ENCODE measurements at regions not wholly inside any gene's neighbourhood (a gene's known extent, or its start where the extent isn't known, plus 50 kb on each side); places are given as distances from the start of the nearest gene placed in this dataset.

- no peak overlapping the region for H2BK15ac ChIP-seq (ENCODE audit: low read length)
- H4K91ac ChIP-seq (replicated peaks; ENCODE audit: insufficient read length, low read length), result no peak overlapping the region
- no peaks in the 10 kb centered on the region for H3K79me1 ChIP-seq (ENCODE audit: low read depth, low read length)
- no peak overlapping the region for H3K4ac ChIP-seq (replicated peaks; ENCODE audit: insufficient read length, low read depth, low read length)
- no peaks in the 10 kb centered on the region for H3K79me2 ChIP-seq (ENCODE audit: control insufficient read depth in 1 of 2, insufficient read depth in 2 of 2, low read length in 2 of 2)
- no peak overlapping the region for H2AK5ac ChIP-seq (ENCODE audit: low read depth, low read length)
- POLR2A ChIA-PET (ENCODE audit: partially characterized antibody), result no interaction called here
- no peak overlapping the region for H4K8ac ChIP-seq (ENCODE audit: extremely low read depth, insufficient read depth, low read length)
- no peaks in the 10 kb centered on the region for H3K4me1 ChIP-seq (replicated peaks in 1 of 4; ENCODE audit: control insufficient read depth in 3 of 4, insufficient read depth in 4 of 4, low read length in 3 of 4)
- no peak overlapping the region for H3K23ac ChIP-seq (ENCODE audit: insufficient read length)
- H3K27ac ChIP-seq (ENCODE audit: low read depth, low read length), result no peak overlapping the region
- no peaks in the 10 kb centered on the region for H4K20me1 ChIP-seq (replicated peaks in 1 of 2; ENCODE audit: control insufficient read depth in 1 of 2, insufficient read depth in 2 of 2, low read length in 2 of 2)
- no peak overlapping the region for H2BK120ac ChIP-seq (replicated peaks; ENCODE audit: low read depth, low read length)
- H2BK12ac ChIP-seq (ENCODE audit: low read depth, low read length), result no peak overlapping the region
- no peaks in the 10 kb centered on the region for H3K9me3 ChIP-seq (ENCODE audit: insufficient read depth in 2 of 2, low read depth in 1 of 2, low read length in 1 of 2)
- H2BK20ac ChIP-seq (ENCODE audit: low read length), result no peak overlapping the region
- no peak overlapping the region for H2AFZ ChIP-seq (ENCODE audit: low read length)
- no peak overlapping the region for H3K4me3 ChIP-seq (ENCODE audit: extremely low read depth in 1 of 4, insufficient read depth in 2 of 4, low read depth in 3 of 4, low read length in 4 of 4)
- H3K56ac ChIP-seq (replicated peaks; ENCODE audit: insufficient read length, low read depth, low read length), result no peak overlapping the region
- no peak overlapping the region for H3K9ac ChIP-seq (replicated peaks in 1 of 4; ENCODE audit: extremely low read depth in 1 of 4, low read depth in 3 of 4, low read length in 3 of 4)
- TF ChIP-seq SP1 (IDR thresholded peaks at IDR 0.05; ENCODE audit: low read depth, low read length) (no peak), POLR2A (IDR thresholded peaks at IDR 0.05; ENCODE audit: control extremely low read depth in 1 of 2, low read depth in 2 of 2, low read length in 2 of 2) (no peak)
- no peaks in the 10 kb centered on the region for H3K27me3 ChIP-seq (replicated peaks in 1 of 4; ENCODE audit: control insufficient read depth in 3 of 4, extremely low read depth in 1 of 4, insufficient read depth in 3 of 4, low read length in 3 of 4)
- H3K4me2 ChIP-seq (ENCODE audit: insufficient read depth in 1 of 2, low read depth in 2 of 2, low read length in 2 of 2), result no peak overlapping the region
- no peaks in the 10 kb centered on the region for H3K36me3 ChIP-seq (ENCODE audit: control insufficient read depth in 2 of 4, insufficient read depth in 4 of 4, low read length in 3 of 4)
- H4K5ac ChIP-seq (ENCODE audit: insufficient read length, low read depth, low read length), result no peak overlapping the region
- DNase-seq (ENCODE audit: low read depth in 1 of 2, low spot score in 2 of 2) (no peak), FAIRE-seq (no peak)
- no peak overlapping the region for H3K18ac ChIP-seq (ENCODE audit: extremely low read depth, low read length)
- H3K14ac ChIP-seq (ENCODE audit: insufficient read length), result no peak overlapping the region
- H2BK5ac ChIP-seq (ENCODE audit: low read depth, low read length), result no peak overlapping the region
- WGBS, 2 experiments (ENCODE audit: extremely low coverage in 1 of 2, insufficient coverage in 1 of 2, insufficient read length in 1 of 2, insufficient replicate concordance in 2 of 2, low coverage in 1 of 2, low lambda C conversion rate in 2 of 2, missing lambda C conversion rate in 1 of 2), result 92% methylated on average over 3 of the region's 3 CpGs; no CpG with 5 or more reads in 1 of the 2 experiments
- CTCF ChIA-PET (ENCODE audit: partially characterized antibody), result no interaction called here
- no peaks in the 10 kb centered on the region for H3K23me2 ChIP-seq (ENCODE audit: low read depth, low read length)
These were observed 1081.6 kb downstream of the SORCS1 start for GRCh38 chr10:106082865-106083264.
